SK-N-SH treated with all-trans-retinoic acid at 6 μM for 48 hours (cell line): ENCODE measurements at regions not wholly inside any gene's neighbourhood (a gene's known extent, or its start where the extent isn't known, plus 50 kb on each side); places are given as distances from the start of the nearest gene placed in this dataset.

Source experiments
- OSR1 ChIP-seq: fragments of 250-450 bp; sonication (Bioruptor Pico); IDR thresholded peaks from 2 replicates; pipeline ENCODE4 v1.8.0; 2022; ENCODE audit warnings: moderate library complexity, mild to moderate bottlenecking, inconsistent platforms
- PATZ1 ChIP-seq: fragments of 250-450 bp; sonication (Bioruptor Pico); IDR thresholded peaks from 2 replicates; pipeline ENCODE4 v1.8.0; 2020; ENCODE audit warnings: mild to moderate bottlenecking, moderate library complexity, borderline replicate concordance
- SNAI2 ChIP-seq: fragments of 250-450 bp; sonication (Bioruptor Pico); IDR thresholded peaks from 2 replicates; pipeline ENCODE4 v1.5.0; 2020; ENCODE audit warnings: mild to moderate bottlenecking, moderate library complexity
- ZFP3 ChIP-seq: fragments of 250-450 bp; sonication (Bioruptor Pico); IDR thresholded peaks from 2 replicates; pipeline ENCODE4 v1.5.0; 2020; ENCODE audit warnings: mild to moderate bottlenecking, moderate library complexity

- TF ChIP-seq PATZ1 (no peak), OSR1 (CRISPR knock-in tag) (no peak), ZFP3 (CRISPR knock-in tag) (no peak), SNAI2 (CRISPR knock-in tag) (no peak)
These were observed 57.0 kb upstream of the ZNF536 start for GRCh38 chr19:30315159-30315558.
